Activated CD8-positive, alpha-beta memory T cell treated with anti-CD3 and anti-CD28 coated beads for 1 hour (primary cell): ENCODE measurements at regions not wholly inside any gene's neighbourhood (a gene's known extent, or its start where the extent isn't known, plus 50 kb on each side); places are given as distances from the start of the nearest gene placed in this dataset.

Experiments used
- DNase-seq, 2 donors: peaks; one replicate each; pipeline ENCODE4 v3.0.0-alpha.2; 2020; ENCODE audit warnings: low read depth in 1 of 2; ENCODE audit errors: extremely low read depth in 1 of 2

DNA sequence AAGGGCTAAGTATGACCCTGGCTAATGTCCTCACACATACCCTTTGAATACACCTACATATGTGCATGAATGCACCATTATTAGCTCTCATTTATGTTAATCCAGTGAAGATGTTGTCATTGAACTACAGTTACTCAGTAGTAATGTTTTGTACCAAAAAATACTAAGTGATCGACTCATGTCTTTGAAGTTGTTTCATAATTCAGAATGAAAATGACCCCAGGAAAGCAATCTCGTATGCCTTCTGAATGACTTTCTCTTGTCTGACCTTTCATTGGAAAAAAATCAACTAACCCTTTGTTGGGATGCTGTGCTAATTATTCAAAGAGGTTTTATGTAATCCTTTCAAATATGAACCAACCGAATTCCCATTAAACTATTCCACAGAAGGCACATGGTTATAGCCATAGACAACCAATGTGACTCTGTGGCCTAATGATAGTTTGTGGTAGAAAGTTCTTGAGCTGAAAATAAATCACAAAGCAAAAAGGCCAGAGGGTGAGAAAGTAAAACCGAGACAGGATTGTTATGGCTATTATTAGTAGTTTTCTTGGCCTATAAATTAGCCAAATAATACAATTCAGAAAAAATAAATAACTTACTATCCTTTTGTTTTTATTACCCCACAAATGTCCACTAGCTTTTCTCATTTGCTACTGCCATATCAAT lies 86.8 kb upstream of the STARD13 start:
- no peak for DNase-seq

- no peak for DNase-seq
These were observed 88.1 kb upstream of the STARD13 start for GRCh38 chr13:33373624-33374023.

- DNase-seq = no peak
These were observed 89.9 kb upstream of the STARD13 start for GRCh38 chr13:33375421-33375820.

GRCh38 chr13:33376212-33376611 lies 90.7 kb upstream of the STARD13 start:
- DNase-seq = no peak

GRCh38 chr13:33377411-33377810 lies 91.9 kb upstream of the STARD13 start:
- no peak for DNase-seq

- DNase-seq = no peak
These were observed 92.3 kb upstream of the STARD13 start for GRCh38 chr13:33377825-33378224.

GRCh38 chr13:33379608-33380007 lies 94.1 kb upstream of the STARD13 start:
- no peak for DNase-seq

- no peak for DNase-seq
These were observed 95.0 kb upstream of the STARD13 start for GRCh38 chr13:33380487-33381079.

GRCh38 chr13:33381180-33381579 lies 95.6 kb upstream of the STARD13 start:
- DNase-seq = no peak

DNA sequence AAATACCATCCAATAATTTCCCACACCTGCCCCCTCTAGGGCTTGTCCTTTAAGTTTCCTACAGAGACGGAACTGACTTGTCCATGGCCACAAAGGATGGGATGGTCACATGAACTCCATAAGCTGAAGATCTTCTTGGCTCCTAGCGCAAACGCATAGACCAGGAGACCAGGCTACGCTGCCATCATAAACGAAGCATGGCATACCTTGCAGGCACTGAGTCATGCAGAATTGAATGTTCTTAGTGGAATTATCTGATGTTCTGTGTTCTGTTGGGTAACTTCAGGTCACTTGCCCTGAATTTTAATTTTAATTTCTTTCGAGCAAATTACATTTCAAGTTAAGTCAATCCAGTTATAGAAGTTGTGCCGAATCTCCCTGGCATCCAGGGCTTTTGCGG lies 96.4 kb upstream of the STARD13 start:
- DNase-seq = no peak

DNA sequence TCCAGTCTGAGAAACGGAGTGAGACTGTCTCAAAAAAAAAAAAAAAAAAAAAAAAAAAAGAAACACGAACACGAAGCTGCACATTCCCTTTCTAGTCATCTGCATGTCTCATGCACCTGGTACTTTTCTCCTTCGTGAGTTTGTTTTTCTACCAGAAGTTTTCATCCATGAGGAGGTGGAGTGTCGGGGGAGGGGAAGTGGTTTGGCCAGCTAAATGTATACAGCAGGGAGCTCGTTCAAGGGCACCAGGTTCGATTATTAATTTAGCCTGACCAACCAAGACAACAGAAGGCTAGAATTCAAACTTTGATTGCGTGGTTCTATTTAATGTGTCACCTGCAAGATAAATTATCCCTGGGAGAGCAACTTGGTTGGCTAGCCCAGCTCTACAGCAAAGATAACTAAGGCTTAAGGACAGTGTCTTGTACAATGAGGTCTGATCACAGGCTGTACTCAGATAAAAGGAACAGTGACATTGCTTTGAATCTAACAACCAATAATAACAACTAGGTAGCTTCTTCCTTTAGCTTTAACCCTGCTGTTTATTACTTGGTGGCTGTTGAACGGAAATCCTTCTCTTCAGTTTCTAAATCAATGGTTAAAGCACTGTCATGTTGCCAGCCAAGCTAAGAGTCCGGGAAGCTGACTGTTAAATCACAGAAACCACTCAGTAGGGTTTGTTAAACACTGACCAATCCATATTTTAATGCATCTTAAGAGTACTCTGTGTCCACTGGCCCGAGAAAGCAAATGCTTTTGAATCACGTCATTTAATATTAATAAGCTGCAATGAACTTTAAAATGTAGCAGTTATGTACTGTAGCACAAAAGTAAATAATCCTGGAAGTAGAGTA lies 98.4 kb upstream of the STARD13 start:
- no peak for DNase-seq

DNA sequence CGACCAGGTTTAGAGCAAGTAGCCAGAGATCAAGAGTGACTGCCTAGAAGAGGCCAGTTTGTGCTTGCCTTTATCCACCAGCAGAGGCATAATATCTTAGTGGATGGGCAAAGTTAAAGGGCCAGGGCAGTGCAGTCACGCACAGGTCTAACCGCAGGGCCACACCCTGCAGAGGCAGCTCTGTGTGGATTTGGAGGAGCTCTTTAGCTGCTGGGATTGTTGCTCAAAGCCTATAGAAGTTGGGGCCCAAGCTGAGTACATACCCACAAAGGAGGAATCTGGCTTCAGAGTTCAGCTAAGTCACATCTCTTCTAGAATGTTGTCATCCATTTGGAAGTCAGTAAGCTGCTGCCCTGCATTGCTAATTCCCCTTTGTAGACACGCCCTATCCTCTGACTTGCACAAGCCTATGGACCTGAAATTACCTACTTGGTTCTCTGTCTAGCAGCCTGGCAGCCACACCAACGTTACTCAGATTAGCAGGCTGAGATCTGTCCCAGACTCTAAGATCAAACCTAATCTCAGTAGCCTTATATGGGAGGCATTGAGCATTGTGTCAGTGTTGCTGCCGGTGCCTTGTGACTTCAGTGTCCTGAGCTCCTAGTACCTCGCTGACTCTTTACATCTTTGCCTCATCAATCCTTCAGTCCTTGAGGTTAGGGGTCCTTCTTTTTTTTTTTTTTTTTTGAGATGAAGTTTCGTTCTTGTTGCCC lies 102.9 kb upstream of the STARD13 start:
- DNase-seq = no peak

GRCh38 chr13:33392794-33393405 lies 107.3 kb upstream of the STARD13 start:
- DNase-seq = no peak

- DNase-seq = no peak
These were observed 108.9 kb upstream of the STARD13 start for GRCh38 chr13:33394294-33394932.

GRCh38 chr13:33401238-33401637 lies 115.7 kb upstream of the STARD13 start:
- no peak for DNase-seq

- DNase-seq = no peak
These were observed 117.4 kb upstream of the STARD13 start for GRCh38 chr13:33402975-33403374.

GRCh38 chr13:33403807-33404362 lies 118.3 kb upstream of the STARD13 start:
- DNase-seq = no peak

DNA sequence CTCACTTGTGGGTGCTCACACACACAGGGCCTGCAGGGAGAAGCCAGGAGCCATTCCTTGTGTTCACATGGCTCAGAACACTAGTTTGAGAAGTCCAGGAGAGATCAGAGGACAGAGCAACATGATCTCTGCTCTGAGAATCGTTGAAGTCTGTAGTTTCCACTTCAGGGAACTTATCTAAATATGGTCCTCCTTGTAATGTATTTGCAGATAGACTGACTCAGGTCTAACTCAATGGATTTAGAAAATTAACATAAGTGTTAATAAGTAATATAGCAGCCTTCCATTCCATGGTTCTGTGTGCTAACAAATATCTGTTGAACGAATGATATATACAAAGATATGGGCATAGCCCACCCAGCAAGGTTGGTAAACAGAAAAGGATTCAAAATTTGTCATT lies 119.8 kb upstream of the STARD13 start:
- no peak for DNase-seq

- DNase-seq = no peak
These were observed 124.3 kb upstream of the STARD13 start for GRCh38 chr13:33409673-33410510.
